ENCODE measurements at regions not wholly inside any gene's neighbourhood (a gene's known extent, or its start where the extent isn't known, plus 50 kb on each side); places are given as distances from the start of the nearest gene placed in this dataset.

DNA sequence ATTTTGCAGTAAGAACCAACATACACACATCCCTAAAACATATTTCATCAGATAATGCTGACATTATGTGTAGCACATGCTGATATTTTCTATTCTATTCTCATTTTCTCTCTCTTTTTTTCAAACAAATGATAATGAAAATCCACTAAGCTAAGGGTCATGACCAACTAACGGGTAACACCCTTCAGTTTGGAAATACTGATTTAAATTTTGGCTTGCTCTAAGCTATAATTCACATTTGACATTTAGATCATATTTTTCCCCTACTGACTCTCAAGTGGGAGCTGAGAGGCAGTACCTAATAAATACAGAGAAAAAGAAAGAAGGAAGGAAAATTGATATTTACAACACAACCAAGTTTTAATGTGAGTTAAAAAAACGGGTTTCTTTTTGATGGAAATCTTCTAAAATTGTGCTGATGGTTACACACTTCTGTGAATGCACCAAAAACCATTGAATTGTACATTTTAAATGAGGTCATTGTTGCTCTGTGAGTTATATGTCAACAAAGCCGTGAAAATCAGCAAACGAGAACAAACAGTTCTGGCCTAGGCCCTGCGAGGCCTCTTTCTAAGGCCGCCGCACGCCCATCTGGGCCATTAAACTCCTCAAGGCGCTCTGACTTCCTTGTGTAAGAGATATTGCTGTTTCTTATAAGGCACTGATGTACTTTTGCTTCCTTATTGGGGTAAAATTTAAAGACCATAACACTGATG, 124.2 kb downstream of the GALR1 start:
- H3K27ac ChIP-seq (ENCODE audit: low read depth, low read length): no peak overlapping the region
- H3K9me3 ChIP-seq (ENCODE audit: control insufficient read depth in 5 of 5, low read length in 5 of 5): peaks cover 10 to 17% (median 11%) of the 10 kb centered on the region in 5 donors
- no peak overlapping the region for H3K4me3 ChIP-seq (ENCODE audit: low read depth in 1 of 5, low read length in 5 of 5)
- H3K9ac ChIP-seq (ENCODE audit: low read length in 5 of 5): peak overlapping the region in 1 of 5 donors; percentile 7
- H3K4me1 ChIP-seq (ENCODE audit: control insufficient read depth in 5 of 5, insufficient read depth in 5 of 5, low read length in 5 of 5): no peaks in the 10 kb centered on the region
- peaks cover 0 to 3% (median 0%) of the 10 kb centered on the region in 5 donors for H3K27me3 ChIP-seq (ENCODE audit: control insufficient read depth in 5 of 5, insufficient read depth in 4 of 5, low read length in 5 of 5)
- no peaks in the 10 kb centered on the region for H3K36me3 ChIP-seq (ENCODE audit: control insufficient read depth in 5 of 5, insufficient read depth in 5 of 5, low read length in 5 of 5)

DNA sequence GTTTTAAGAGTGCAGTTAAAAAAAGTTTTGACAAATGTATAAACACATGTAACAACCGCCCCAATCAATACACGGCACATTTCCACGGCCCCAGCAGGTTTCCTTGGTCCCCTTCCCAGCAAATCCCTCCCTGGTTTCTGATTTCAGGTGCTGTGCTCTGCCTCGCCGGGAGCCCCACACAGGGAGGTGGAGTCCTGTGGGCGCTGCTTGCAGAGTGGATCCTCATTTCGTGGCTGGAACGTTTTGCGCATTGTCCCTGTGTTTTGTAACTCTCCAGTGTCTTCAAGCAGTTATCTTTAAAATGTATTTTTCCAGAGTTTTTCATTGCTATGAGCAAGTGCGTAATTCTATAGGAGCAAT, 124.8 kb downstream of the GALR1 start:
- no peaks in the 10 kb centered on the region for H3K36me3 ChIP-seq (ENCODE audit: control insufficient read depth in 5 of 5, insufficient read depth in 5 of 5, low read length in 5 of 5)
- H3K27me3 ChIP-seq (ENCODE audit: control insufficient read depth in 5 of 5, insufficient read depth in 4 of 5, low read length in 5 of 5): peaks cover 0 to 6% (median 0%) of the 10 kb centered on the region in 5 donors
- H3K4me3 ChIP-seq (ENCODE audit: low read depth in 1 of 5, low read length in 5 of 5): no peak overlapping the region
- no peak overlapping the region for H3K9ac ChIP-seq (ENCODE audit: low read length in 5 of 5)
- H3K9me3 ChIP-seq (ENCODE audit: control insufficient read depth in 5 of 5, low read length in 5 of 5): peaks cover 8 to 13% (median 10%) of the 10 kb centered on the region in 5 donors
- no peaks in the 10 kb centered on the region for H3K4me1 ChIP-seq (ENCODE audit: control insufficient read depth in 5 of 5, insufficient read depth in 5 of 5, low read length in 5 of 5)
- H3K27ac ChIP-seq (ENCODE audit: low read depth, low read length): no peak overlapping the region

DNA sequence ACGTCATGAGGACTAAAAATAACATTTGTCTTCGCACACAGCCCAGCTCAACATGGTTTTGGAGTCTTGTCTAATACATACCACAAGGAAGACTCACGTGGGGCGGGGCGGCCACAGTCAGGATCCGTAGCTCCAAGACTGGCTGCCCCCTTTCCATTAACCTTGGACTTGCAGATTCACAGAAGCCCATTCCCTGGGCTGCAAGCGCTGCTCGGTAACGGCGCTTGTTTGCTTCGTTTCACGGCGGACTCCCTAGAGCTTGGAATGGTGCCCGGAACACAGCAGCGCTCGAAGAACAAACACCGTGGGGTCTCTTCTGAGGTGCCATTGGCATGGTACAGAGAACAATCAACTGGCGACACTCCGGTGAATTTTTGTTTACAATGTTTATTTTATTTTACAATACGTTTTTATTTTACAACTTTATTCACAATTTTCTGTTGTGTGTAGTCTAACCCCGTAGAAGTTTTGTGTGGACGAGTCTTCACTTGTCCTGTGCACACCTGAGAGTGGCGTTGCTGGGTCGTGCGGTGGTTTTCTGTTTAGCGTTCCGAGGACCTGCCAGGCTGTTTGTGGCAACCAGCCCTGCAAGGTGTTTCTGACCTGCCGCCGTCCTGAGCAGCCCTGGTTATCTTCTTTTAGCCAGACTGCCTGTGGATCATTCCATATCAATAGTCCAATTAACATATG, 126.5 kb downstream of the GALR1 start:
- Histone ChIP-seq H3K27ac (ENCODE audit: low read depth, low read length) (no peak overlapping the region), H3K27me3 (ENCODE audit: control insufficient read depth in 5 of 5, insufficient read depth in 4 of 5, low read length in 5 of 5) (peaks cover 0 to 7% (median 0%) of the 10 kb centered on the region in 5 donors), H3K9ac (ENCODE audit: low read length in 5 of 5) (no peak overlapping the region), H3K4me3 (ENCODE audit: low read depth in 1 of 5, low read length in 5 of 5) (no peak overlapping the region), H3K36me3 (ENCODE audit: control insufficient read depth in 5 of 5, insufficient read depth in 5 of 5, low read length in 5 of 5) (no peaks in the 10 kb centered on the region), H3K4me1 (ENCODE audit: control insufficient read depth in 5 of 5, insufficient read depth in 5 of 5, low read length in 5 of 5) (no peaks in the 10 kb centered on the region), H3K9me3 (ENCODE audit: control insufficient read depth in 5 of 5, low read length in 5 of 5) (peaks cover 0 to 3% (median 0%) of the 10 kb centered on the region in 5 donors)

DNA sequence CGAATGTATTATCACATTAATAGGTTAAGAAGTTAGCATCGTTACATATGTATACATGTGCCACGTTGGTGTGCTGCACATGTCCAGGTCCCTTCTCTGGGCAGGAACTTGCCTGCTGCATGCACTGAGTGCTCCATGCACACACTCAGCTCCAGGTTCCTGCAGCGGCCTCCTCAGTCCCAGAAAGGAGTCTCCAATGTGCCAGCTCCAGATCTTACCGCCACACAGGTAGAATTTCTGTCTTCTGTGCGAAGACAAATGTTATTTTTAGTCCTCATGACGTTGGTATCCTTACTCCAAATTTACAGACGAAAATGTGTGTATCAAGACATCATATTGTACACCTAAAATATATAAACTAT, 127.1 kb downstream of the GALR1 start:
- H3K4me3 ChIP-seq (ENCODE audit: low read depth in 1 of 5, low read length in 5 of 5): no peak overlapping the region
- H3K27ac ChIP-seq (ENCODE audit: low read depth, low read length): no peak overlapping the region
- no peaks in the 10 kb centered on the region for H3K4me1 ChIP-seq (ENCODE audit: control insufficient read depth in 5 of 5, insufficient read depth in 5 of 5, low read length in 5 of 5)
- H3K36me3 ChIP-seq (ENCODE audit: control insufficient read depth in 5 of 5, insufficient read depth in 5 of 5, low read length in 5 of 5): no peaks in the 10 kb centered on the region
- H3K27me3 ChIP-seq (ENCODE audit: control insufficient read depth in 5 of 5, insufficient read depth in 4 of 5, low read length in 5 of 5): peaks cover 0 to 7% (median 0%) of the 10 kb centered on the region in 5 donors
- H3K9ac ChIP-seq (ENCODE audit: low read length in 5 of 5): no peak overlapping the region
- no peaks in the 10 kb centered on the region for H3K9me3 ChIP-seq (ENCODE audit: control insufficient read depth in 5 of 5, low read length in 5 of 5)

DNA sequence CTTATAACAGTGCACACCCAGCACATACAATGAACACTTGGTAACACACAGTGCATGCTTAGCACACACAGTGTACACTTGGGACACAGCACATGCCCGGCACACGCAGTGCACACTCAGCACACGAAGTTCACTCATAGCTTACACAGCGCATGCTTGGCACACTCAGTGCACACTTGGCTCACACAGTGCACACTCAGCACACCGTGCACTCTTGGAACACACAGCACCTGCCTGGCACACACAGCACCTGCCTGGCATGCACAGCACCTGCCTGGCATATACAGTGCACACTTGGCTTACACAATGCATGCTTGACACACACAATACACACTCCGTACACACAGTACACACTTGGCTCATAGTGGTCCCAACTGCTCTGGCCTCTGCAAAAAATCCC, 128.2 kb downstream of the GALR1 start:
- no peaks in the 10 kb centered on the region for H3K36me3 ChIP-seq (ENCODE audit: control insufficient read depth in 5 of 5, insufficient read depth in 5 of 5, low read length in 5 of 5)
- peaks cover 0 to 7% (median 0%) of the 10 kb centered on the region in 5 donors for H3K27me3 ChIP-seq (ENCODE audit: control insufficient read depth in 5 of 5, insufficient read depth in 4 of 5, low read length in 5 of 5)
- H3K9ac ChIP-seq (ENCODE audit: low read length in 5 of 5): no peak overlapping the region
- H3K4me1 ChIP-seq (ENCODE audit: control insufficient read depth in 5 of 5, insufficient read depth in 5 of 5, low read length in 5 of 5): peaks cover 0 to under 1% (median 0%) of the 10 kb centered on the region in 5 donors
- no peak overlapping the region for H3K27ac ChIP-seq (ENCODE audit: low read depth, low read length)
- H3K9me3 ChIP-seq (ENCODE audit: control insufficient read depth in 5 of 5, low read length in 5 of 5): no peaks in the 10 kb centered on the region
- H3K4me3 ChIP-seq (ENCODE audit: low read depth in 1 of 5, low read length in 5 of 5): no peak overlapping the region

DNA sequence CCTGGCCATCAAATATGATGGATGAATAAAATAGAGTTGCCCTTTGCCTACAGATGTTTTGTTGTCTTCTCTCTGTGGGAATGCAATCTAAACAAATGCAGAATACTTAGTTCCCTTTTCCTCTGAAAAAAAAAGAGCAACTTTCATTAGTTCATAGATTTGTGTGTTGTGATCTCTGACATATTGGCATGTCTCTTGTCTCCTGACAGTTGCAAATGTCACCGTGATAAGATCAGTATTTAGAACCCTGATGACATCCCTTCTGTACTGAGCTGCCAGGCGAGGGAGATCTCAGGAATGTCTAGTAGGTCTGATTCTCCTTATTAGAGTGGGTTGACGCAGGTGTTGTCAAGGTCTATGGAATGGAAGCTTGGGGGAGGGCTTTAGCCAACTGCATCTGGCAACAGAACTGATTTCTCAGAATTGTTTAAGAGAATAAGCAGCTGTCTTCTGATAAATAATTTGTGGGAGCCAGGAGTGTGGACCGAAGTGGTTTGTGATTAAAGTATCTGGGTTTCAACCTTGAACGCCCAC, 130.4 kb downstream of the GALR1 start:
- Histone ChIP-seq H3K4me3 (ENCODE audit: low read depth in 1 of 5, low read length in 5 of 5) (no peak overlapping the region), H3K27me3 (ENCODE audit: control insufficient read depth in 5 of 5, insufficient read depth in 4 of 5, low read length in 5 of 5) (peaks cover 0 to 11% (median 0%) of the 10 kb centered on the region in 5 donors), H3K27ac (ENCODE audit: low read depth, low read length) (no peak overlapping the region)

DNA sequence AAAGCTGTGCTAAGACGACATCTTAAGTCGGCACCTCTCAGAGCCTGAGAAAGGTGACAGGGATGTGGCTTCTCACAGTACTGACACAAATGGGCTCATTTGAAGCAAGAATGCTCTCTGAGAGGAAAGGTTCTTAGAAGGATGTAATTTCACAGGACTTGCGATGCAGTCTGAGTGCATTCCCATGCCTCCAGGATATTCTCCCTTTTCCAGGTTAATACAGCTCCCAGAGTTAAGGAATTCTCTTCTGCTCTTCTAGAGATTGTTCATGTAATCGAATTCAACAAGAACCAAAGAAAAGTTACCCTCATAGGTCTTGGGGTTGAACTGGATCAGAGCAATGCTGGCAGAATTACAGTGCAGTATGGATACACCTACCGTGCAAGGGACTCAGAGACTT, 131.0 kb downstream of the GALR1 start:
- Histone ChIP-seq H3K4me1 (ENCODE audit: control insufficient read depth in 5 of 5, insufficient read depth in 5 of 5, low read length in 5 of 5) (peaks cover 0 to 9% (median 0%) of the 10 kb centered on the region in 5 donors), H3K27ac (ENCODE audit: low read depth, low read length) (no peak overlapping the region), H3K4me3 (ENCODE audit: low read depth in 1 of 5, low read length in 5 of 5) (no peak overlapping the region), H3K9ac (ENCODE audit: low read length in 5 of 5) (no peak overlapping the region), H3K9me3 (ENCODE audit: control insufficient read depth in 5 of 5, low read length in 5 of 5) (no peaks in the 10 kb centered on the region), H3K27me3 (ENCODE audit: control insufficient read depth in 5 of 5, insufficient read depth in 4 of 5, low read length in 5 of 5) (peaks cover 0 to 11% (median 0%) of the 10 kb centered on the region in 5 donors), H3K36me3 (ENCODE audit: control insufficient read depth in 5 of 5, insufficient read depth in 5 of 5, low read length in 5 of 5) (no peaks in the 10 kb centered on the region)

More for the DNA sequence above, 130.4 kb downstream of the GALR1 start:
- Histone ChIP-seq H3K4me1 (ENCODE audit: control insufficient read depth in 5 of 5, insufficient read depth in 5 of 5, low read length in 5 of 5) (peaks cover 0 to 9% (median 0%) of the 10 kb centered on the region in 5 donors), H3K9me3 (ENCODE audit: control insufficient read depth in 5 of 5, low read length in 5 of 5) (no peaks in the 10 kb centered on the region), H3K36me3 (ENCODE audit: control insufficient read depth in 5 of 5, insufficient read depth in 5 of 5, low read length in 5 of 5) (no peaks in the 10 kb centered on the region), H3K9ac (ENCODE audit: low read length in 5 of 5) (no peak overlapping the region)

DNA sequence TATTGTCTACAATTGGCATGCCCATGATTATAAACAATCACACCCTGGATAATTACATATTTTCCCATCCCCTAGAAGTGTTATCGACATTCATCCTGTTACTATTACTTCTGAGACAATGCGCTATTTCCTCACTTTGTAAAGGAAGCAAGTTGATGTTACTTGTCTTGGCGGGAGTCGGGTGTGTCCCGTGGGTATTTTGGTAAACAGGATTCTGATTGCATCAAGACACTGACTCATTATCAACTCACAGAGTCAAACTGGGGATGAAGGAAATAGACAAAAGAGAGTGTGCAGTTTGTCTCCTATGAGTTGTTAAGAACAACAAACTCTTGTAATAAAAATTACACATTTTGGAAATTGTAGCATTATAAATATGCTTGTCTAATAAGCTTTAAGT, 142.7 kb downstream of the GALR1 start:
- Histone ChIP-seq H3K36me3 (ENCODE audit: control insufficient read depth in 5 of 5, insufficient read depth in 5 of 5, low read length in 5 of 5) (no peaks in the 10 kb centered on the region), H3K4me3 (ENCODE audit: low read depth in 1 of 5, low read length in 5 of 5) (no peak overlapping the region), H3K4me1 (ENCODE audit: control insufficient read depth in 5 of 5, insufficient read depth in 5 of 5, low read length in 5 of 5) (peaks cover 5 to 29% (median 18%) of the 10 kb centered on the region in 5 donors), H3K27ac (ENCODE audit: low read depth, low read length) (peak overlapping the region; percentile 29), H3K27me3 (ENCODE audit: control insufficient read depth in 5 of 5, insufficient read depth in 4 of 5, low read length in 5 of 5) (no peaks in the 10 kb centered on the region), H3K9me3 (ENCODE audit: control insufficient read depth in 5 of 5, low read length in 5 of 5) (no peaks in the 10 kb centered on the region), H3K9ac (ENCODE audit: low read length in 5 of 5) (no peak overlapping the region)

DNA sequence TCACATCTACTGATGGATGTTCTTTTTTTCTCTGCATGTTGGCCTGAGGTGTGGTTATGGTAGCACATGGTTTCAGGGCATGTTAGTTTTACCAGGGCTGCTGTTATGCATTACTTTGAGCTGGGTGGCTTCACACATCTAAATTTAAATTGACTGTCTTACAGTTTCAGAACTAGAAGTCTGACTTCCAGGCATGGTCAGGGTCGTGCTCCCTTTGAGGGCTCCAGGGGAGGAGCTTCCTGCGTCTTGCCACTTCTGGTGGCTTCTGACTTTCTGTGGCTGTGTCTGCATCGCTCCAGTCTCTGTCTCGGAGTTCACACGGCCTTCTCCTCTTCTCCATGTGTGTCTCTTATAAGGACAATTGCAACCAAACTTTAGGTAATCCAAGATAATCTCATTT, 143.9 kb downstream of the GALR1 start:
- H3K9ac ChIP-seq (ENCODE audit: low read length in 5 of 5): no peak overlapping the region

DNA sequence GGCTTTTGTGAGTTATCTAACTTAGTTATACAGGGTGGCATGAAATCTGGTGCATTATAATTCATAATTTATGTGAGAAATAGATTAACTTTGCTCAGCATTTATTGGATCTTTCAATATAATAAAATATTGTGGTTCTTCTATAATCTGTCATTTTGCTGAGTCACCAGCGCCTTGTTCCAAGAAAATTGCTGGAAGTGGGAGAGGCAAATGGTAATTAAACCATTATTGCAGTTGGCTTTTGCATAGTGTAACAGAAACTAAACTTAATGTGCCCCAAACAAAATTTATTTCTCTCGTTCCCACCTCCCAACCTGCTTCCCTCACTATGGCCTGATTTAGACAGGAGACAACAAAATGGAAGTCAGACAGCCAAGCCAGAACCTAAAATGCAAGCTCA, 146.3 kb downstream of the GALR1 start:
- no peak overlapping the region for H3K27ac ChIP-seq (ENCODE audit: low read depth, low read length)
- no peaks in the 10 kb centered on the region for H3K9me3 ChIP-seq (ENCODE audit: control insufficient read depth in 5 of 5, low read length in 5 of 5)
- H3K27me3 ChIP-seq (ENCODE audit: control insufficient read depth in 5 of 5, insufficient read depth in 4 of 5, low read length in 5 of 5): no peaks in the 10 kb centered on the region
- no peak overlapping the region for H3K9ac ChIP-seq (ENCODE audit: low read length in 5 of 5)
- H3K4me1 ChIP-seq (ENCODE audit: control insufficient read depth in 5 of 5, insufficient read depth in 5 of 5, low read length in 5 of 5): peaks cover 5 to 18% (median 17%) of the 10 kb centered on the region in 5 donors
- no peaks in the 10 kb centered on the region for H3K36me3 ChIP-seq (ENCODE audit: control insufficient read depth in 5 of 5, insufficient read depth in 5 of 5, low read length in 5 of 5)
- peak overlapping the region in 1 of 5 donors; percentile 4 for H3K4me3 ChIP-seq (ENCODE audit: low read depth in 1 of 5, low read length in 5 of 5)

More for the DNA sequence above, 143.9 kb downstream of the GALR1 start:
- H3K27me3 ChIP-seq (ENCODE audit: control insufficient read depth in 5 of 5, insufficient read depth in 4 of 5, low read length in 5 of 5): no peaks in the 10 kb centered on the region
- H3K9me3 ChIP-seq (ENCODE audit: control insufficient read depth in 5 of 5, low read length in 5 of 5): no peaks in the 10 kb centered on the region
- H3K4me3 ChIP-seq (ENCODE audit: low read depth in 1 of 5, low read length in 5 of 5): no peak overlapping the region
- H3K4me1 ChIP-seq (ENCODE audit: control insufficient read depth in 5 of 5, insufficient read depth in 5 of 5, low read length in 5 of 5): peaks cover 5 to 24% (median 18%) of the 10 kb centered on the region in 5 donors
- no peaks in the 10 kb centered on the region for H3K36me3 ChIP-seq (ENCODE audit: control insufficient read depth in 5 of 5, insufficient read depth in 5 of 5, low read length in 5 of 5)
- no peak overlapping the region for H3K27ac ChIP-seq (ENCODE audit: low read depth, low read length)
